ENCODE measurements at regions not wholly inside any gene's neighbourhood (a gene's known extent, or its start where the extent isn't known, plus 50 kb on each side); places are given as distances from the start of the nearest gene placed in this dataset.

DNA sequence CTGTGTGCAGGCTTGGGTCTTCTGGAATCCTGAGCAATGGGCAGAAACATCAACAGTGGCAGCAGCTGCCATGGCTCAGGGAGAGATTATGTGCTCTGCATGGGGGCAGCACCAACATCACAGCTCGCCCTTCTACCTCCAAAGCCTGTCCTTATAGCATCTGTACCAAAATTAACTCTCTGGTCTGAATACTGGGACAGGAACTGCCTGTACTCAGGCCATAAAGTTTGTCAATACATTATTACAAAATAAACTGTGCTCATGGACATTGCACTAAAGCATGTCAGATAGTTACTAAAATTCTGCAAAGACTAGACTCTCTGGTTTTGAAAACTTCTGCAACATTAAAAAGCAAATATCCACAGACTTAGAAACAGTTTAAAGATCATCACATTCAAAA is 91.6 kb downstream of the ZC3H11B start:
- DNase-seq (ENCODE audit: low spot score) = no peak

DNA sequence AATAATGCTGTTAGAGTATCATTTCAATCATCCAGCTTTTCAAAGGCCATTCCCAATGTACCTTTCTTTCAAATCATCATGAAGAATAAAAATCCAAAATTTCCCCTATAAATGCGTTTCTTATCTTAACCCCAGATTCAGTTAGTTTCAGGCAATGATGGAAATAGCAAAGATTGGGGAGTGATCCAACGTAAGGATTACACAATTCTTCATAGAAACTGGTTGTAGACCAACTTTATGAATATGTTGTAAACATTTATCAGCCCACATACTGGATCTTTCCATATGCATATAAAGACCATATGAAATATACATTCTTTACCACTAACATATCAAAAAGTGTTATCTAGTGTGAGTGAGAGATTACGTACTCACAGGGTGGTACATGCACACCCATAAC is 92.7 kb downstream of the ZC3H11B start:
- DNase-seq (ENCODE audit: low spot score) = no peak

DNA sequence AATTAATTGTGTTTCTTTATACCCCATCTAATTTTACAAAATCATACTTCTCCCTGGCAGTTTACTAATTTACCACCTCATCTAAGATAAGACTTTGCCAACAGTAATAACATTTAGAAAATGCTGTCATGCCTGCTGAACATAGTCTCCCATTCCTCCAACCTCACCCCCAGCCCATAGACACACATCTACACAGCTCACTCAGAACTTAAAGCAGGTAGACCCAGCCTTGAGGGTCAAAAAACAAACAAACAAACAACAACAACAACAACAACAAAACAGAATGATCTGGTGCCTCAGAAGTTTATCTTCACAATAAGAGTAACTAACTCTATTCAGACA is 94.0 kb downstream of the ZC3H11B start:
- DNase-seq (ENCODE audit: low spot score) = no peak

DNA sequence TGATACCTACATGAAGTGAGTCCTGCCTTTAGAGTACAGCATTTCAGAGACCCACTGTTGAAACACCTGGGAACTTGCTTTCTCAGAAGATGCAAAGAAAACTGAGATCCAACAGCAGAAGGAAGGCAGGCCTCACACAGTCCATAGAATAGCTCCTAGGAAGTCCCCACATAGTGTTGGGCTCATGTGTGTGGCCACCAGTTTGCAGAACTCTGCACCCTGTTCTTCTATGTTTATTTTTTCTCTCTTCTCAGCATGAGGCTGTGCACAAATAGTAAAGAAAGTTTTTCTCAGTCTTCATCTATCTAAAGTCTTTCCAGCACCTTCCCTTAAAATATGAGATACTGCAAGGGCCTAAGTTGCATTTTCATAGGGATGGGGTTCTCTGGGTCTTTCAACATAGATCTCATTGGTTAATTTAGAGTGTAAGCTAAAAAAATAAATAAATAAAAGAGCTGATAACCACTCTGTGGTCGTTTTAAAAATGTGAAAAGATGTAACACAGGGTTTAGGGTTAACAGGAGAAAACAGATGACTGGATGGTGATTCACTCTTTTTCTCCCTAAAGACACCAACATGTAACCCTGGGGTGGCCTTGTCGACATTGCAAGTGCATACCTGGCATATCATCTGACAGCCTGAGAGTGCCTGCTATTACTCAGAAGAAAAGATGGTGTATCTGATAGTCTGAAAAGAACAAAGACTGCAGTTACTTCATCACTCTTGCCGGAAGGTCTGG is 94.6 kb downstream of the ZC3H11B start:
- DNase-seq (ENCODE audit: low spot score) = no peak

DNA sequence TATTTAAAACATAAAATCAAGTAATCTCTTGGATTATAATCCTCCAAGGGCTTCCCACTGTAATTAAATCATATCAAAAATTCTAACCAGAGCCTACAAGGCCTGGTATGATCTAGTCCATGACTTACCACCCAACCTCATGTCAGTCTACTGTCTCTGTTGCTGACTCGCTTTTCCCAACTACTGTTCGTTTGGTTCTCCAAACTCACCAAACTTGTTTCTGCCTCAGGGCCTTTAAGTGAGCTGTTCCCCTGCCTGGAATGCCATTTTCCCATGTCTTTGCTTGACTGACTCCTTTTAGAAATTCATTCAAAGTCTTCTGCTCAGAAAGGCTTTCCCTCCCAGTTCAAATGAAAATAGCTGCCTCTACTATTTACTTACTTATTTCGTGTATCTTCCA is 95.9 kb downstream of the ZC3H11B start:
- no peak for DNase-seq (ENCODE audit: low spot score)

DNA sequence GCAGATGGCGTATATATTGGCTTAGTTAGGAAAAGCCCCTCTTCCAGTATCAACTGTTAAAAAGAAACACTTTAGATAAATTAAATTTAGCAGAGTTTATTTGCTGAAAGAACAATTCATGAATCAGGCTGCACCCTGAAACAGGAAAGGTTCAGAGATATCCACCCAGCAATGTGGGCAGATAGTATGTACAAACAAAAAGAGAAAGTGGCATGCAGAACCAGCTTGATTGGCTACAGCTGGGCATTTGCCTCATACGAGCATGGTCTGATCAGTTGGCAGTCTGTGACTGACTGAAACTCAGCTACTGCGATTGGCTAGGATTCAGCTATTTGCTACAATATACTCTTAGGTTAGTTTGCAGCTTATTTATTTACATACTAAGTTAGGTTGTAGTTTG is 98.2 kb downstream of the ZC3H11B start:
- DNase-seq (ENCODE audit: low spot score) = no peak

DNA sequence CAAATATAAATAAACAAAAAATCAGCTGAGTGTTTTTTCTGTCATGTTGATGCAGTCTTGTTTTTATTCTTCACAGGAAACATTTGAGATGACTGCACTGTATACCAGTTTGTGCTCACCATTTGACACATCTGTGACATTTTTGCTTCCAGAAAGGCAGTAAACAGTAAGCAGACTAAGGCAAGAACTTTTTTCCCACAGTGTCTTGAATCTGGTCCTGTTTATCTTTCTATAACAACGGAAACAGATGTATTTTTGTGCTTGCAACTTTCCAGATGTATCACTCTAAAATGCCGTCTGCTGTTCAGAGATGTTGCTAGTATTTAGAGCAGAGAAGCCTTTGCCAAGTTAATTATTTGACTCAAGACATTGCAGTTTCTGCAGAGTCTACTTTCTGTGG is 105.5 kb downstream of the ZC3H11B start:
- no peak for DNase-seq (ENCODE audit: low spot score)

DNA sequence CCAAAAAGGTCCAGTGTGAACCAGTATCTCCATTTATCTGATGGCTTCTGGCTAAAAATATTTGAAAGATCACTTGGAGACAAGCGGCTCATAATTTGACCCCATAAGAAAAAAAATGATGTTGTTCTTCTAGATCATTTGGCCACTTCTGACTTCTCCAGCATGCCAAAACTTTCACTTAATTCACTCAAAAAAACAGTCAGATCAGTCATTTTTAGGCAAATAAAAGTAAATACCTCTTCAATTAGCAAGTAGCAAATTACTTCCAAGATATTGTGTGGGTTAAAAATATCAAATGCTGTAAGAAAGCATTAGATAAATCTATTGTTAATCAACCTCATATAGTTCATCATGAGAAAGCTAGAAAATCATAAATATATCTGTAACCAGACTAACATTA is 106.0 kb downstream of the ZC3H11B start:
- no peak for DNase-seq (ENCODE audit: low spot score)

DNA sequence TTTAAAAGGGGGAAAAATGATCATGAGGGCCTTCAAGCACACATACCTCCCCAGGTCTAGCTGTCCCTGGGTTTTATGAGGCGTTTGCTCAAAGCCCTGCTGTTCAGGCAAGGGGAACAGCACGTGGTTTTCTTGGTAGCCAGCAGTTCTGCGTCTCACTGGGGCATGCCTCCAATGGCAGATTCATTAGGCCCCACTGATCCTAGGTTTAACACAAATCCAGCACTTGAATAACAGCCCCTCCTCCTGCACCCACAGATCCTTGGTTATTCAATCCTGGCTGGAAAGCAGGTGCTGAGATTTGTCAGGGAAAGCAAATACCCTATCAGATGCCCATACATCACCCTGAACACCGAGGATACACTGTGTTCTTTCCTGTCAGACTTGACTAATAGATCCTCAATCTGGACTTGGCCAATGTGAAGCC is 106.4 kb downstream of the ZC3H11B start:
- no peak for DNase-seq (ENCODE audit: low spot score)

DNA sequence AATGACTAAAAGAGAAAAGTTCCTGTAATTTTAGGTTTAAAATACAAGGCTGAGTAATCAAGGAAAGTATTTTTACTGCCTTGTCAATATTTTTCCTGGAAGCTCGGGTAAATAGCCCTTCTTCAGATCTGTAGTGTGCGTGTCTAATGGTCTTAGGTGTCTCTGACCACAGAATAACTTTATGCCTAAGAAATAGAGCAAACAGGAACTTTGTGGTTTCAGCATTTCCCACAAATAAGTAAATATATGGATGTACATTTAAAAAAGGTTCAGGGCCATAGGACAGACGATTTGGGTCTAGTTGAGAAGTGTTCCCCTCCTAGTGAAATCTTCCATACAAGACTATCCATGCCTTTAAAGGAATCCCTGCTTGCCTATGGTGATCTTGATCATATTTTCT is 107.0 kb downstream of the ZC3H11B start:
- no peak for DNase-seq (ENCODE audit: low spot score)

DNA sequence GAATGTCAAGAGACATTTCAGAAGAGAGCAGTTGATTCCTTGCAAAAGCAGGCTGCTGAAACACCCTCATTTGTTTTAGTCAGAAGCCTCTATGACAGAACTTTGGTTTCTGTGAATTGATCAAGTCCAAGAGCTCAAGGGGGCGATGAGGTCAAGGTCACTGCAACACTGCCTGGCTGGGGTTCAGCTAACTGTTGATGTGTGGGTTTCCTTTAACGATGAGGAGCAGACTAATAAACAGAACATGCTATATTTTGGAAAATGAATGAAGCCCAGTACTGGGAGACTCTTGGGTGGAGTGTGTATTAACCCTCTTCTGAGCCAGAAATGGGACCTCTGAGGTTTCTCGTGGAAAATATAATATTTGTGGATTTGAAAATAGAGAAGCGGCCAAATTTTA is 109.3 kb downstream of the ZC3H11B start:
- DNase-seq (ENCODE audit: low spot score) = no peak

DNA sequence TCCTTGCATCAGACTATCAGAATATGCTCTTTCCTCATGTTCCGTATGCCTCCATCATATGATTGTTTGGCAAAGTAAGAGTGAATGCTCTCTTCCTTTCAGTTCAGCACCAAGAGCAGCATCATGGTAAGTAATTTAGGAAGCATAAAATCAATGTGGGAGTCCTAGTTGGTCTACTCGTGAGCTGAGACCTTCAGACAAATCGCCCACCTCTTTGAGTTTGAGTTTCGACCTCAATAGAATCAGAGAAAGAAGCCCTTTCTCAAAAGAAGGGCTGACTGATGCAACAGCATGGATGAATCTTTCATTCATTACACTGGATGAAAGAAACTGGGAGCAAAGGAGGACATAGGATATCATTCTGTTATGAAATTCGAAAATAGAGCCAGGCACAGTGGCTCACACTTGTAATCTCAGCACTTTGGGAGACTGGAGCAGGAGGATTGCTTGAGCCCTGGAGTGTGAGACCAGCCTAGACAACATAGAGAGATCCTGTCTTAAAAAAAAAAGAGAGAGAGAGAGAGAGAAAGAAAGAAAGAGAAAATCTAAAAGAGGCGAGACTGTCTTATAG is 112.5 kb downstream of the ZC3H11B start:
- no peak for DNase-seq (ENCODE audit: low spot score)

DNA sequence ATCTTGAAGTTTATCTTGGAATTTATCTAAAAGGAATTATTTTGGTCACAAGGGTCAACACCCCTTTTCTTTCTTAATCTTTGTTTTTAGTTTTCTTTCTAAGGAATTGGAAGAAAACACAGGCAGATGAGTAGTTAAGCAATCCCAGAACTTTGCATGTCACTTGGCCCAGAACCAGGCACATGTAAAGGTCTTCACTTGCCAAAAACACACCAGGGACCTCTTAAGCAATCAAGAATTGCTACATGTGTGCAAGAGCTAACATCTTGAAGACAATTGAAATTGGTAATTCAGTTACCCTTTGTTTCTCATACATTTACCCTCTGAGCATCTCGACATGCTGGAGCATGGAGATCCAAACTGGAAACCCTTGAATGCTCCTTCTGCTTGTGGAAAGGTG is 114.2 kb downstream of the ZC3H11B start:
- DNase-seq (ENCODE audit: low spot score) = no peak

DNA sequence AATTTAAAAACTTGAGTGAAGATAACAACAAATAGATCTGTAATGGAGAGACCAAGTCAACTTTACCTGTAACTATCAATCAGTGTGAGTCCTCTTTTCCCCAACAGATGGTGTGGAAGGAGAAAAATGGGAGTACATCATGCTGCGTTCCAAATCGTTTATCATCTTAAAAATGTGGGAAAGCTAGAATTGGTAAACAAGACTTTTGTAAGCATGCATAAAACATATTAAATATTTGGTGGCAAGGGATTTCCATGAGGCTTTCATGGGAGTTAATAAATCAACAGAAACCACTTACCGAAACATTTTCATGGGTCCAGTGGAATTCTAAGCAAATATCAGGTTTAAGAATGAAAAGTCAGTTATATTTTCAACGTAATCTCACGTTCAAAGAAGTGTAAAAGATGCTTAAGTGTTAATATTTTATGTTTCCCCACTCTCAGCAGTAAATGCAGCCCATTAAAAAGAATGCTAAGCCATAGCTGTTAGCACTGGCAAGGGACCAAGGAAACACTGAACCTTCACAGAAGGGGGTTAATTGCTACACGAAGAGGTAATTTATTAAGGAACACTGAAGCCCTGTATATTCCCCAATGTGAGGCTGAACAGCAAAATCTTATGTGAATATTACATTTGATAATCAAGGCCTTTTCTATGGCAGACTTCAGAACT is 117.0 kb downstream of the ZC3H11B start:
- DNase-seq (ENCODE audit: low spot score) = no peak

DNA sequence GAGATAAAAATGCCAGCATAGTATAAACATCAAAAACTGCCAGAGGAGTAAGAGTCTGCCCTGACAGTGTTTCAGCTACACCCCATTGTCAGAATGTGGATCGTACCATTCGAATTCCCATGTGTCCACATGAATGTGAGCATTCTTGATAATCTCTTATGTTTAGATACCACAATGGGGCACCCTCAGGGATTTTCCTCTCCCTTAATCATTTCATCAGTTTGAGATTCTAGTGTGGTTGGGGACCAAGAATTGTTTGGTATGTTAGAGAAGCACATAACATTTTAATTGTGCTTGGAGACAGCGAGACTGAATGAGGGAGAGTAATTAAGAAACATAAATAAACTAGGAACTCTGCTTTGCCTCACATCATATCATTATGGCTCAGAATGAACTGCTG is 120.2 kb downstream of the ZC3H11B start:
- DNase-seq (ENCODE audit: low spot score) = no peak

DNA sequence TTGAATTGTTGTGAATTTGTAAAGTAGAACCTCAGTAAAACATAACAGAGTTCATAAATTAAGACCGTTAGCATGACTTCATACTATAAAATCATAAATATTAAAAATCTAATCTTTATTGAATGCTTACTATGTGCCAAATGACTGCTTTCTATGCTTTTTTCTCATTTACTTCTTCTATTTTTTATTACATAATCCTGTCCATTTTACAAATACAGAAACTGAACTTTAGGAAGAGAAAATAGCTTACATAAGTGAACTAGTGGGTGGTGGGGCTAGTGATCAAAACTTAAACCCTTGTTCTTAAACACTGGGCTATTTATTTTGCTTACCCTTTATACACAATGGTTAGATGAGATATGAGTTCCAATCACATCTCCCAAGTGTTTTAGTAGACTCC is 122.3 kb downstream of the ZC3H11B start:
- DNase-seq (ENCODE audit: low spot score) = no peak

DNA sequence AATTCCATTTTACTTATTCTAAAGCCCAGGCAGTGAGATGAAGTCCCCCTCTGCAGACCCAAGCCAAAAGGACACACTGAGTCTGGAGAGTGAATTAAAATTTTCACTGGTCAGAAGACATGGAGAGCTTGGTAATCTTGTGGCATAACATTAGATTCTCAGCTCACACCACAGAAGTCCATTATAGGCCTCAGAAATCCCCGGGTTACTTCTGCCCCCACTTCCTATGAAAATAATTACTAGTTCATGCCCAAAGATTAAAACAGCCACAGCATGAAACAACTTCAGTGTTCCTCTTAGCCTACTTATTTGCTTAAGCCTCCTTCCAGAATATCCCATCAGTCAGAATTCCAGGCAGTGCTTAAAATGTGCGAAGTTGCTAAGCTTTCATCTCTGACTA is 123.3 kb downstream of the ZC3H11B start:
- no peak for DNase-seq (ENCODE audit: low spot score)

DNA sequence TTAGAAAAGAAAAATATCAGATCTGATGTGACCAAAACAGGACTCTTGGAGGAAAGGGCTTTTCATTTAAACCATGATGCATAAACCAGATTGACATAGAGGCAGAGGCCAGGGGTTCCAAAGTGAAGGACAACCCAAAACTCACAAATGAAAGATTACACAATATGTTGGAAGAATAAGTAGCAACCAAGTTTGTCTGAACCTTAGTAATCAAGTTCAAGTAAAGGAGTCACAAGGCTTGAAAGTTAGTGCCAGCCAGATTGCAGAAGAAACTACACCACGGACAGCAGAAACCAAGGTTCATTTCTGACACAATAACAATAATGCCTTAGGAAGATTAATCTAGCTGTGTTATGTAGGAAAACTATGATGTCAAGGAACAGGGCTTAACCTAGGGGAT is 124.6 kb downstream of the ZC3H11B start:
- no peak for DNase-seq (ENCODE audit: low spot score)

DNA sequence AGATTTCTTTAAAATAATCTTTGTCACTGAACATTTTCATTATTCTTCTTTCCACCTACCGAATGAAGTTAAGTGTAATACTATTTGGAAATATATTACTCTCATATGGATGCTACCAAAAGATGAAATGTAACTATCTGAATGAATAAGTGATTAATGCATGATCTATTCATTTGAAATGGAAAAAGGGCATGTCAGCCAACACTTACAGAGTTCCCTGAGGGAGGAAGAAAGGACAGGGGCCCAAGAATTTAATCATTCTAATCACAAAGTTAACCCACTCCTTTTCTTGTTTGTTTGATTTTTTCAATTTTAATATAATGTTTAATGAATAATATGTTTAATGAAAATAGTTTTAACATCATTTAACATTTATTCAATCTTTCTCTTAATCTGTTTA is 129.4 kb downstream of the ZC3H11B start:
- DNase-seq (ENCODE audit: low spot score) = no peak

DNA sequence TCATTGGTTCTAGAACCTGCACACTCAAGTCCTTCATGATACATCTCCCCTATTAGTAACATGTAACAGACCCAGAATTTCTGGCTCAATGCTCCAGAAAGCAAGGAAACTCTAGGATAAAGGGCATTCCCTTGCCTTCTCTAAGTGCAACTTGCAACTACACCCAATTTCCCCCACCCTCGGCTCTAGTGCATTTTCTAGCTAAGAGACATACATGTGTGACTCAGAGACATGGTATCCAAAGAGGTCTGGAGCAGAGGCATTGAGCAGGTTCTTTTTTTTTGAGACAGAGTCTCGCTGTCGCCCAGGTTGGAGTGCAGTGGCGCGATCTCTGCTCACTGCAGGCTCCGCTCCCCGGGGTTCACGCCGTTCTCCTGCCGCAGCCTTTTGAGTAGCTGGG is 132.9 kb downstream of the ZC3H11B start:
- DNase-seq (ENCODE audit: low spot score) = no peak

DNA sequence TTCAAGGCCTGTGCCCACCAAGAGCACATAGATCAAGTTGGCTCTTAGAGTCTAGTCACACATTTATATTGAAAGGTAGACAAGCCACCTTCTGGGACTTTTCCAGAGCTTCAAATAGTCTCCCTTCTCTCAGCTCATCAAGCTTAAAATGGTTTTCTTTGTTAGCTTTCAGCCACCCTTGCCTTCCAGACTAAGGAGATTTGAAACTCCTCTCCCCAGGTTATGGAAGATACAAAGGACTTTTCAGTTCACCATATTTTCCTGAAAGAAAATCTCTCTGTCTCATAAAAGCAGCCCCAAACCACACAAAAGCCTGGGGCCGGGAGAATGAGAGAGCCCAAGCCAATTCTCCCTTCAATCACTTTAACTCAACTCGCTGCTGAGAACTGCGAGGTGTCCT is 134.1 kb downstream of the ZC3H11B start:
- DNase-seq (ENCODE audit: low spot score) = no peak

DNA sequence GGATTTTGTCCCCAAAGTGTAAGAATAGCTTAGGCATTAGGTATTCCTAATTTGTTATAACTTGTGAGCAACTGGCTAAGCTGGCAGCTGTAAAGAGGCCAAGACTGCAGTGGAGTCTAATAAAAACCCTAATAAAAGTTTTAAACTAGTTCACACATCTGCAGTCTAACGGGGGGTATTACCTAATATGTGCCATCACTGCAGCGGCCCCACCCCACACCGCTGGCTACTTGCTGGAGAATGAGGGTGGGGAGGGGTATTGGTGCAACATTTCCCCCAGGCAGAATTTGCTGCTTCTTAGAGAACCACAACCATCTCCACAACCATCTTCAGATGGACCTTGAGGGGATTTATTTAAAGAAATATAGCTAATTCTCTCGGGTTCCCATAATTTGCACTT is 135.0 kb downstream of the ZC3H11B start:
- no peak for DNase-seq (ENCODE audit: low spot score)

DNA sequence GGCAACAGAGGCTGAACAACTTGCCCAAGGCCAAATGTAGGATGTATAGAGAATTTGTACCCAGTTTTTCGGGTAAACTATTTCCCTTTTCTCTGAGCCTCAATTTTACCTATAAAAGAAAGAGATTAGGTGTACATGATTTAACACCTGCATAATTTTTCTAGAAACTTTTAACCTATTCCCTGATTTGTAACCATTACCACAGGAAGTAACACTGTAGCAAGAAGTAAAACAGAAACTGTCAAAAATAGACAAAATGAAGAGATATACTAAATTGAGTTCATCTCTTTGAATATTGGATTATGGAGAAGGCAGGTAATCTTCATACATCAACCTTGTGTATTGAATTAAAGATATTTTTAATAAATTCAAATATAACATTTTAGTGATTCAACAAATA is 136.2 kb downstream of the ZC3H11B start:
- DNase-seq (ENCODE audit: low spot score) = no peak

DNA sequence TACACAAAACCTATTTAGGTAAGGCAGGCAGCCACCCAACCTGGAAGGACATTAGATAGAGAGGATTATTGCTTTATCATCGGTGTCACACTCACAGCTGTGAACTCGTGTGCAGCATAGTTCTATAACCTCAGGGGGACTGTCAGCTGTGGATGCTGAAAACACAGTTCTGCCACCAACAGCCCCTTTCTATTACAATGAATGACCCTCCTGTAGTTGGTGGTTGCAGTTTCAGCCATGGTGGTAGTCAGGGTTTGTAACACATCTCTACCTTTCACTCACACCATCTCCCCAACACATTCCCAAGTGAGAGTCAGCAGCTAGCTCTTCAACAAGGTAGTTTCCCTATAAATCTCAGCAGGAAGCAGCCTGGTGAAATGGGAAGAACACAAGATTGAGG is 136.8 kb downstream of the ZC3H11B start:
- DNase-seq (ENCODE audit: low spot score) = no peak
